ENCODE measurements at regions not wholly inside any gene's neighbourhood (a gene's known extent, or its start where the extent isn't known, plus 50 kb on each side); places are given as distances from the start of the nearest gene placed in this dataset.

GRCh38 chrX:139293991-139294390, 236.5 kb upstream of the F9 start:
- DNase-seq (ENCODE audit: low spot score), result no peak

- DNase-seq (ENCODE audit: low spot score), result no peak
Observed at GRCh38 chrX:139290310-139290709, 240.2 kb upstream of the F9 start.

DNA sequence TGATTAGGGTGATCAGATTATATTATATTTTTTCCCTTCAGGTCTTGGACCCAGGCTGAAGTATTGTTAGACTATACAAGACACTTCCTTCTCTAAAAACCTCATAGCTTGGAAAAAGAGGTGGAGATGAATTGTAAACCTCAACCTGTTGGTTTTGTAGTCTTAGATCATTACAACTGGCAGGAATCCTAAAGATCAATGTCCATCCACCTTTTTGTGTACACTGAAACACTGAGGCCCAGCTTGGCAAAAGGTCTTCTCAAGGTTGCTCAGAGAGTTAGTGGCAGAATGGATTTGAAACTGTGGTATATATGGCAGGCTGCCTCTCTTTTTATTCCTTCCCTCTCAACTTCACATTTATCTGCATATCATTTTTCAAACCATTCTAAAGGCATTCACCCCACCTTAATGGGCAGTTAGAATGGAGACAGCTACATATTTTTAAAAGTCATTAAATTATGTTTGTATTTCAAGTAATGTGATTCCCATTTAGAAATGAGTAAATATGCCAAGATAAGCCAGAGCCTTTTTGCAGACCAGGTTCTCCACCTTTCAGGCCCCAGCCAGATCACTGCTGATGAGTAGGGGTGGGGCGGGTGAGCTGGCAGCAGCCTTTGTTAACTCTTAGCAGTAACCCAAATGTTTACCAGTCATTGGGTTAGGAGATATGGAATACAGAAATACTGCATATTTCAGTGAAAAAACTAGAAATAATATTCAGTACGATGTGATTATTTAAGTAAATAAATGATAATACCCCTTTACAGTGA, 243.2 kb upstream of the F9 start:
- no peak for DNase-seq (ENCODE audit: low spot score)

DNA sequence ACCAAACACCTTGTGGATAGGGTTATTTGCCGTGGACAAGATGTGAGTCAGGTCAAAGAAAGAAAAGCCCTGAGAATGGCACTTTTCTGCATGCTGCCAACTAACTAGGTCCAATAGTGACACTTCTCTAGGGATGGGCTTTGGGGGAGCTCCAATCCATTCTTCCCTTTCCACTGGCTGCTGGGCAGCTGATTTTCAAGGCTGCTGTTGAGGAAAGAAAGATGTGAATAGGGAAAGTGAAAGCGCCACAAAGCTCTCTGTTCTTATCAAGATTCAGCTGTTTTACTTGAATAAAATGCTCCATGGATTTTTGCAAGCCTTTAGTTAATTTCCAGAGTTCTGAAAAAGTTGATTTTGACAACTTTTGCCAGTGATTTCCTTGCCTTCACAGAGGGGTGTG, 244.2 kb upstream of the F9 start:
- DNase-seq (ENCODE audit: low spot score), result no peak

GRCh38 chrX:139267851-139268250, 262.7 kb upstream of the F9 start:
- no peak for DNase-seq (ENCODE audit: low spot score)

DNA sequence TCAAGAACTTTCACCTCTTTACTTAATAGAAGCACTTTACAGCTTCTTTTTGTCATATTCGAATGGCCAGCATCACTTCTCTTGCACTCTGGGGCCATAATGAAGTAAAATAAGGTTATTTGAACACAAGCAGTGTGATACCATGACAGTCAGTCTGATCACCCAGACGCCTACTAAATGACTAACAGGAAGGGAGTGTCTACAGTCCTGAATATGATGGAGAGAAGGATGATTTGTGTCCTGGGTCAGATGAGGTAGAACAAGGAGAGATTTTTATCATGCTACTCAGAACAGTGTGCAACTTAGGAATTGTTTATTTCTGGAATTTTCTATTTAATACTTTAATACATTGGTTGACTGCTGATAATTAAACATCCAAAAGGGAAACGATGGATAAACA, 284.2 kb upstream of the F9 start:
- no peak for DNase-seq (ENCODE audit: low spot score)

GRCh38 chrX:139237141-139237540, 293.4 kb upstream of the F9 start:
- DNase-seq (ENCODE audit: low spot score), result no peak

DNA sequence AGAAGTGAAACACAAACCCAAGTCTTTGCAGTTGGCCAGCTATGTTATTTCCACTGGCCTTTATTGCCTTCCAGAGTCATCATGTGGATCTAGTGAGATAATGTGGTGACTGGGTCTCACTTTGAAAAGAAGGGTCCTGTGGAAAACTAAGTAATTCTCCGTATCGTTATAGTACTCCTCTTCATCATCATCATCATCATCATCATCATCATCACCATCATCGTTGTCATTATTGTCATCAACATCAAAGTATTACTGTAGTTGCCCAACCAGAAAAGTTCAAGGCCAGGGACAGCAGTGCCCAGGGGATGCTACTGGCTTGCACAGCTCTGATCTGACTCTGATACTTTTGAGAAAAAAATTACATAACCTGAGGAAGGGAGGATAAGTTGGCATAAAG, 295.6 kb upstream of the F9 start:
- no peak for DNase-seq (ENCODE audit: low spot score)

- no peak for DNase-seq (ENCODE audit: low spot score)
Observed at GRCh38 chrX:139224953-139225665, 305.4 kb upstream of the F9 start.

GRCh38 chrX:139222511-139223200, 307.9 kb upstream of the F9 start:
- no peak for DNase-seq (ENCODE audit: low spot score)

GRCh38 chrX:139213241-139213709, 317.3 kb upstream of the F9 start:
- DNase-seq (ENCODE audit: low spot score), result peak; percentile 1

DNA sequence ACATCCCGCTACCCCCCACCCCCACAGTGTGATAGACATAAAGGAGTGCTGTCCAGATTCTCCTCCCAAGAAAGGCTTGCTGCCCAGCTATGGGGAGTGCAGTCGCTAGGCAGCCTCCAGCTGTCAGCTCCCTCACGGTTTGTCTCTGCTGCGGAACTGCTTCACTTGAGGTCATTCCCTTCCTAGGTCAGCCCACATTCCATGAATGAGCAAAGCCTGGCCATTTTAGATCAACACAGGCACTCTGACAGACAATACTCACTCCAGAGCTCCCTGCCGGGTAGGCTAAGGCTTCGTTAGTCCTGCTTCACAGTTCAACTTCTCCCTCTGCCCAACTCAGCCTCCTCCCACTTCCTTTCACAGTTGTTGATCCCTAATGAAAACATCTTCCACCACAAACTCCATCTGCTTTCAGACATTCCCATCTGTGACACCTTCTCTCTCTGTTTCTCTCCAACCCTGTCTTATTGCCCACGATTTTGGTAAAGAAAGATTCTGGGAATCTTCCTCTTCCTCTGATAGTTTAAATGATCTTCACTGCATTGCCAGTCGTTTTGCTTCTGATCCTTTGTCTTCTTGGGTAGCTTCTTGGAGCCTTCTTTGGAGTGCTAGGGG, 318.9 kb upstream of the F9 start:
- DNase-seq (ENCODE audit: low spot score), result no peak

DNA sequence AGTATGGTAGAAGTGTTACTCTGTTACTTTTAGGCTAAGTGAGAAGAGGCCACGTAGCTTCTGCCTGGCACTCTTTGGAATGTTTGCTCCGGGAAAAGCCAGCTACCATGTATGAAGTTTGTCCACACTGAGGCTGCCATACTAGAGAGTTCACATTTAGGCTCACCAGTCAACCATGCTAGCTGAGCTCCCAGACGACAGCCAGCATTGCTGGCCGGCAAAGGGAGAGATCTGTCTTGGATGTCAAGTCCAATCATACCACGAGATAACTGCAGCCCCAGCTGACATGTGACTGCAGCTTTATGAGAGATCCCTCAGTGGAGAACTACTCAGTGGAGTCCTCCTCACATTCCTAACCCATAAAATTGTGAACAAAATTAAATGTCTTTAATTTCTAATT, 321.2 kb upstream of the F9 start:
- no peak for DNase-seq (ENCODE audit: low spot score)

GRCh38 chrX:139207655-139208054, 322.9 kb upstream of the F9 start:
- DNase-seq (ENCODE audit: low spot score), result no peak

GRCh38 chrX:139206914-139207313, 323.6 kb upstream of the F9 start:
- DNase-seq (ENCODE audit: low spot score), result no peak

DNA sequence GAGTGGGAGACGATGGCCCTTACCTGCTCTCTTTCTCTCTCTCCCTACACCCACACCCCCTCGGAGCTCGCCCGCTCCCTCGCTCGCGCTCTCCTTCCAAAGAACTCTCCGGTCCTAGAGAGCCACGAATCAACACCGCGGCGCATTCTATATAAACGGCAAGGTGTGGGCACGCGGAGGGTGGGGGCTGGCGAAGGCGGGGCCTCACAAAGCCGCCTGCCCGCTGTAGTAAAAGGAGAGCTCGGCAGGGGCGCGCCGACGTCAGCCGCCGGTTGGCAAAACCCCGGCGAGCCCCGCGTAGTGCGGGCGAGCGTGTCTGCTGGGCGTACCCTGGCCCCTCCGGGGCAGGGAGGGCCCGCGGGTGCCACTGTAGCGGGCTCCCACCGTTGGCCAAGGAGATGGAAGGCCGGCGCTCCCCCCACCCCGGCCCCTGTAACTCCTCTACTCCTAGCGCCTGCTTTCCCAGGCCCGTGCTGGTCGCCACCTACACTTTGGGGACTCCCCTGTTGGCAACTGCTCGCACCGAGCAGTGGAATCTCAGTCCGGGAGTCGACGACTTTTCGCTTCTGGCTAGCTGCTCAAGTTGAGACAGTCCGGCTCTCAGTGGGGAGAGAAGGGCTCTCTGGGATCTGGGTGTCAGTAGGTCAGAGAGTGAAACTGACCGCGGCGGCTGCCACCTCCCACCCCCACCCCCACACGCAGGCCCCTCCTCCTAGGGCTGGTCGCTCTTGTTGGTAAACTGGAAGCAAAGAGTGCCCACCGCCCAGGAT, 325.5 kb upstream of the F9 start:
- DNase-seq (ENCODE audit: low spot score), result peak; percentile 1

DNA sequence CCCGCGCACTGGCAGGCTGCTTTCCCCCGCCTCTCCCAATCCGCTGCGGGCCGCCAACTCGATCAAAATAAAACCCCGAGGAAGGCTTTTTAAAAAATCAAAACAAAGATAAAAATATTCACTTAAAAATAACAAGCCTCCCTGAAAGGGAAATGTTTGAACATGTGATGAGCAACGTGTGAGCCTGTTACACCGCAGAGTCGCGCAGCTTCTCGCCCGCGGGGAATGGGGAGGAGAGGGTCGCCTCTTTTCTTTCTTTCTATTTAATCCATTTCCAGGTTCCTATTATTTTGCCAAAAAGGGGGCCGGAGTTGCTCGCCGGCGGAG, 326.0 kb upstream of the F9 start:
- DNase-seq (ENCODE audit: low spot score), result no peak

- DNase-seq (ENCODE audit: low spot score), result peak; percentile 1
Observed at GRCh38 chrX:139203651-139204570, 326.6 kb upstream of the F9 start.

- DNase-seq (ENCODE audit: low spot score), result no peak
Observed at GRCh38 chrX:139202742-139203420, 327.7 kb upstream of the F9 start.

DNA sequence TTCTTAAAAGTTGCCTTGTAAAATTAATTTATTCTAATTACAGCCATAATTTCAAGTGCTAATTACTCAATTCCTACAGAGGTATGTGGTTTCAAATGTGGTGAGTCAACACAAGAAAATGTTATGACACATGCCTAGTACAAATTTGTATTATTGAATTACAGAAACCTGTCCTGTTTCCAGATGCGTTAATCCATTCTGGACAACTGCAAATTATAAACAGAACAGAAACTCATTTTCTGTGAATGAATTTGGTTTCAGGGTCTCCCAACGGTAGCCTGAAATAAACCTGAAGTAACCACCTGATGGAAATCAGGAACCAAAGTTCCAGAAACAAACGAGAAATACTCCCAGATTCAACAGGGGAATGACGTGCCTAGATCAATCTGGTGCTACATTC, 328.6 kb upstream of the F9 start:
- no peak for DNase-seq (ENCODE audit: low spot score)

Measured in umbilical cord (tissue), 1 donor.